Hepatocyte (in vitro differentiated cells): ENCODE measurements at regions not wholly inside any gene's neighbourhood (a gene's known extent, or its start where the extent isn't known, plus 50 kb on each side); places are given as distances from the start of the nearest gene placed in this dataset.

ENCODE experiments used
- EZH2phosphoT487 ChIP-seq: fragments of 200-600 bp; sonication (generic); IDR thresholded peaks from one replicate; pipeline ENCODE4 v1.6.1; 2018; ENCODE audit warnings: antibody characterized with exemption, mild to moderate bottlenecking, low read depth, moderate library complexity; ENCODE audit not compliant: unreplicated experiment, severe bottlenecking
- TF ChIP-seq, protein P1 (sequence below): fragments of 200-600 bp; sonication (generic); IDR thresholded peaks from 2 replicates; pipeline ENCODE4 v1.5.1; 2016; ENCODE audit warnings: antibody characterized with exemption, mild to moderate bottlenecking; ENCODE audit not compliant: poor library complexity

GRCh38 chr1:81254560-81254959, 546.2 kb upstream of the ADGRL2 start:
- no peak for TF ChIP-seq EZH2phosphoT487
- TF ChIP-seq, protein P1, sequence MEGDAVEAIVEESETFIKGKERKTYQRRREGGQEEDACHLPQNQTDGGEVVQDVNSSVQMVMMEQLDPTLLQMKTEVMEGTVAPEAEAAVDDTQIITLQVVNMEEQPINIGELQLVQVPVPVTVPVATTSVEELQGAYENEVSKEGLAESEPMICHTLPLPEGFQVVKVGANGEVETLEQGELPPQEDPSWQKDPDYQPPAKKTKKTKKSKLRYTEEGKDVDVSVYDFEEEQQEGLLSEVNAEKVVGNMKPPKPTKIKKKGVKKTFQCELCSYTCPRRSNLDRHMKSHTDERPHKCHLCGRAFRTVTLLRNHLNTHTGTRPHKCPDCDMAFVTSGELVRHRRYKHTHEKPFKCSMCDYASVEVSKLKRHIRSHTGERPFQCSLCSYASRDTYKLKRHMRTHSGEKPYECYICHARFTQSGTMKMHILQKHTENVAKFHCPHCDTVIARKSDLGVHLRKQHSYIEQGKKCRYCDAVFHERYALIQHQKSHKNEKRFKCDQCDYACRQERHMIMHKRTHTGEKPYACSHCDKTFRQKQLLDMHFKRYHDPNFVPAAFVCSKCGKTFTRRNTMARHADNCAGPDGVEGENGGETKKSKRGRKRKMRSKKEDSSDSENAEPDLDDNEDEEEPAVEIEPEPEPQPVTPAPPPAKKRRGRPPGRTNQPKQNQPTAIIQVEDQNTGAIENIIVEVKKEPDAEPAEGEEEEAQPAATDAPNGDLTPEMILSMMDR: no peak
